HCEC 1CT (cell line): ENCODE measurements at regions not wholly inside any gene's neighbourhood (a gene's known extent, or its start where the extent isn't known, plus 50 kb on each side); places are given as distances from the start of the nearest gene placed in this dataset.
"Not testable (repeated sequence)": the region's sequence is repeated elsewhere in the genome, so short reads cannot be mapped to it uniquely, and the experiment has no call there.

Source experiments
- DNase-seq: peaks from one replicate; pipeline ENCODE4 v3.0.0-alpha.2; 2017

GRCh38 chr3:154898443-154898842 lies 181.7 kb upstream of the MME start:
- DNase-seq, result no peak

GRCh38 chr3:154893813-154894212 lies 186.3 kb upstream of the MME start:
- no peak for DNase-seq

GRCh38 chr3:154889227-154889634 lies 190.9 kb upstream of the MME start:
- DNase-seq, result no peak

- no peak for DNase-seq
Measured at GRCh38 chr3:154887869-154888268, 192.2 kb upstream of the MME start.

- DNase-seq, result peak; percentile 100
Measured at GRCh38 chr3:154886437-154886836, 193.7 kb upstream of the MME start.

- DNase-seq, result no peak
Measured at GRCh38 chr3:154885418-154885817, 194.7 kb upstream of the MME start.

GRCh38 chr3:154884952-154885351 lies 195.2 kb upstream of the MME start:
- DNase-seq, result peak; percentile 76

GRCh38 chr3:154875142-154875541 lies 205.0 kb upstream of the MME start:
- DNase-seq, result no peak

- no peak for DNase-seq
Measured at GRCh38 chr3:154872696-154873095, 207.4 kb upstream of the MME start.

GRCh38 chr3:154872074-154872473 lies 208.0 kb upstream of the MME start:
- no peak for DNase-seq

GRCh38 chr3:154864947-154865346 lies 215.2 kb upstream of the MME start:
- no peak for DNase-seq

GRCh38 chr3:154862265-154862664 lies 217.9 kb upstream of the MME start:
- DNase-seq, result peak; percentile 60

GRCh38 chr3:154852998-154853397 lies 227.1 kb upstream of the MME start:
- DNase-seq, result not testable (repeated sequence)

- no peak for DNase-seq
Measured at GRCh38 chr3:154852515-154852914, 227.6 kb upstream of the MME start.

GRCh38 chr3:154851644-154852043 lies 228.5 kb upstream of the MME start:
- DNase-seq, result no peak

GRCh38 chr3:154850921-154851320 lies 229.2 kb upstream of the MME start:
- no peak for DNase-seq

GRCh38 chr3:154849408-154849807 lies 230.7 kb upstream of the MME start:
- no peak for DNase-seq

GRCh38 chr3:154844863-154845262 lies 235.3 kb upstream of the MME start:
- no peak for DNase-seq

- DNase-seq, result no peak
Measured at GRCh38 chr3:154843647-154844046, 236.5 kb upstream of the MME start.

- DNase-seq, result no peak
Measured at GRCh38 chr3:154842536-154842935, 237.6 kb upstream of the MME start.

GRCh38 chr3:154835639-154836038 lies 244.5 kb upstream of the MME start:
- no peak for DNase-seq

GRCh38 chr3:154834831-154835230 lies 245.3 kb upstream of the MME start:
- DNase-seq, result not testable (repeated sequence)

GRCh38 chr3:154829929-154830328 lies 250.2 kb upstream of the MME start:
- DNase-seq, result no peak

- no peak for DNase-seq
Measured at GRCh38 chr3:154819491-154819890, 260.6 kb upstream of the MME start.

- no peak for DNase-seq
Measured at GRCh38 chr3:154818676-154819255, 261.4 kb upstream of the MME start.

- DNase-seq, result not testable (repeated sequence)
Measured at GRCh38 chr3:154810017-154810416, 270.1 kb upstream of the MME start.
